COLO668 (cell line): ENCODE measurements at regions not wholly inside any gene's neighbourhood (a gene's known extent, or its start where the extent isn't known, plus 50 kb on each side); places are given as distances from the start of the nearest gene placed in this dataset.
"Not testable (repeated sequence)": the region's sequence is repeated elsewhere in the genome, so short reads cannot be mapped to it uniquely, and the experiment has no call there.

Source experiments
- DNase-seq: peaks from one replicate; lab custom pipeline; 2025; ENCODE audit not compliant: unreplicated experiment; lab: John Stamatoyannopoulos, UW

- no peak for DNase-seq
Measured at GRCh38 chr16:60200161-60200560, 1466.0 kb upstream of the GOT2 start.

DNA sequence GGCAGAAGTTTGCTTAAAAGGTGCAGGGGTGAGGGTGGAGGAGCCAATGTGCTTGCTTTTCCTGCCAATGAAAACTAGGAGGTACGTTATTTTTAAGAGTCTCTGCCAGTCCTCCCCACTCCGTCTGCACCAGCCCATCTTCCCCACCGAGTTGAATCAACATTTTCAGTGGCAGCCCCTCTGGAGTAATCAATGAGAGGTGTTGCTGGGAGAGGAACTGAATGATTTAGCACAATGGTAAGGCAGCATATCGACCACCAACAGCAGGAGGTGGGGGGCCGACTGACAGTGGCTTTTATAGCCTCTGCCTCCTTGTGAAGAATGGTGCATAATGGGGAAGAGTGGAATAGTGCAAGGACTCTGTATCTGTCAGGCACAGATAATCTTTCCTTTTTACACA lies 1465.0 kb upstream of the GOT2 start:
- DNase-seq: no peak

- DNase-seq: no peak
Measured at GRCh38 chr16:60181536-60181935, 1447.4 kb upstream of the GOT2 start.

- DNase-seq: no peak
Measured at GRCh38 chr16:60180609-60181008, 1446.5 kb upstream of the GOT2 start.

- no peak for DNase-seq
Measured at GRCh38 chr16:60170196-60170595, 1436.1 kb upstream of the GOT2 start.

DNA sequence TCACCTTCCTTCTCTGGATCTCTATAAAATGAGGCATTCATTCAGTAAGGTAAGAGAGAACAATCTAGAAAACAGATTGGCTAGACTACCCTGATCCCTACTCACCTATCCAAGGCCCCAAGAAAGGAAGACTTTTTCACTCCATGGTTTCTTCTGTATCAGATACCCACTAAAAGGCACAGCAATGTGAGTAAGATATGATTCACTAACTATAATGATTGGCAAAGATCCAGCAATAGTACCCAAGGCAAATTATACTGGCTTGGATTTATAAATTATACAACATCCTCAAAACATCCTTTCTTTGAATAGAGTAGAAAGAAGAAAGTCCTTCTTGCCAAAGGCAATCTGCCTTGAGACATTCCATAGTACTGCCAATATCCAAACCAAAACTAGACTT lies 1432.0 kb upstream of the GOT2 start:
- DNase-seq: no peak

DNA sequence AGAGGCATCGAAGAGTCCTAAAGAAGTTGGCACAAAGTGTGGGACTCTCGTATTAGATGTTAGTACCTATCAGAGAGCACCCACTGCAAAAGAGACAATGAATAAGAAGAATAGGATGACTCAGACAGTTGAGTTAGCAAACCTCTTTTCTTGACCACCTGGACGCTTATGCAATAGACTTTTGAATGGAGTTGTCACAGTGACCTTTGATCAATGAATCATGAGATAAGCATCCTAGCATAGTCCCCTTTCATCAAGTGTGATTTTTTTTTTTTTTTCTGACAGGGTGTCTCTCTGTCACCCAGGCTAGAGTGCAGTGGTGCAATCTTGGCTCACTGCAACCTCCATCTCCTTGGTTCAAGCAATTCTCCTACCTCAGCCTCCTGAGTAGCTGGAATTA lies 1417.9 kb upstream of the GOT2 start:
- DNase-seq: no peak

GRCh38 chr16:60150907-60151306 lies 1416.8 kb upstream of the GOT2 start:
- no peak for DNase-seq

DNA sequence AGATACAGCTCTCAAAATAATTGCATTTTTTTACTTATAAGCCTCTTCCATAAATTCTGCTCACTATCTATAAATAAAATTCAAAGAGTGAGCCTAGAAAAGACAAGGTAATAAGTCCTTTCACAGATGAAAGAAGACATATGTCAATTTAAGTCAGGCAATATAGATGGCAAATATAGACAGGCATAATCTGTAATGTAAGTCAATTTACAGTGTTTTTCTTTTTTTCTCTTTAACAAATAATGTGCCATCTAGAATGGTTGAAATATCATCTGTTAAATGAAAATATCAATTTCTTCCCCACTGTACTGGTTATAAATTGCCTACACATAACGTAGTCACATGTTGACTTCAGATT lies 1409.2 kb upstream of the GOT2 start:
- DNase-seq: no peak

- no peak for DNase-seq
Measured at GRCh38 chr16:60142619-60143347, 1408.7 kb upstream of the GOT2 start.

DNA sequence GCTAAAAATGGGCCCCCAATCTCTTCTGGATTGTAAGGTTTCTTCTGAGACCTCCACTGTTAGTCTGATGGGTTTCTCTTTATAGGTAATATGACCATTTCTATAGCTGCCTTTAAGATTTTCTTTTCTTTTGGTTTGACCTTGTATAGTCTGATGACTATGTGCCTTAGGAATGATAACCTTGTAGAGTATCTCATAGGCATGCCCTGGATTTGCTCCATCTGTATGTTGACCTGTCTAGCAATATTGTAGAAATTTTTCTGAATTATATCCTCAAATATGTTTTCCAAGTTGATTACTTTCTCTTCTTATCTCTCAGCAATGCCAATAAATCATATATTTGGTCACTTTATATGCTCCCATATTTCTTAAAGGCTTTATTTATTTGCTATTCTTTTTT lies 1403.8 kb upstream of the GOT2 start:
- DNase-seq: no peak

GRCh38 chr16:60127196-60127595 lies 1393.1 kb upstream of the GOT2 start:
- no peak for DNase-seq

- DNase-seq: not testable (repeated sequence)
Measured at GRCh38 chr16:60126115-60126514, 1392.0 kb upstream of the GOT2 start.

GRCh38 chr16:60123392-60124023 lies 1389.4 kb upstream of the GOT2 start:
- DNase-seq: no peak

GRCh38 chr16:60120586-60120985 lies 1386.5 kb upstream of the GOT2 start:
- DNase-seq: no peak

DNA sequence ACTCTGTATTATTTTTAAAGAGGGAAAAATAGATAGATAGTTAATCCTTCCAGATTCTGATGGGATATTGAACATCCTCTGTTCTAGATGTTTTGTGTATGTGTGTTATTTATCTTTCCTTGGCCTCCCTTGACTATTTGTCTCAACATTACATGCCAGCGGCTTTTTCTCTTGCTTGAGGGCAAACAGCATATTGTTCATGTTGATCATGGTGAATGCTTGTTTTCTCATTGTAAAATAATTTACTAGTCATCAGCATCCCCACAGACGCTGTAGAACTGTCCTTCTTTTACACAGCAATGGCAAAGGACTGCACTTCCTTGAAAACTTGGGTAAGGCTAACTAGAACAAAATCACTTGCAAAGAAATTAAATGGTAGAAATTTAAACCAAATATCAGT lies 1376.4 kb upstream of the GOT2 start:
- no peak for DNase-seq

GRCh38 chr16:60107871-60108270 lies 1373.8 kb upstream of the GOT2 start:
- DNase-seq: no peak

DNA sequence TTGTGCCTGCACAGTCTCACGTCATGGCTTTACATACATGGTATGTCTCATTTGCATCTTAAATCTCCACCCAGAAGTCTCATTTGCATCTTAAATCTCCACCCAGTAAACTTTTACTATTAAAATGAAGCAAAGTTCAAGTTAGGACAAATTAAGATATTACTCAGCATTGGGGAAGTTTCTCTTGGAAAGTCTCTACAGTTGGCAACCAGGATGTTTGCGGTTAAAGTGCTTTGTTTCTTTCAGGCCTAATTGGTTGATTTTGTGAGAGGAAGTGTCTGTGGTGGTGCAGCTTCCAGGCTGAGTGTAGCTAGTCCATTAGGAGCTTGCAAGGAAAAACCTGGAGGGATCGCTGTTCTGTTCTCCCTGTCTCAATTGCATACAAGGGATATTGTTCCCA lies 1373.3 kb upstream of the GOT2 start:
- DNase-seq: no peak

DNA sequence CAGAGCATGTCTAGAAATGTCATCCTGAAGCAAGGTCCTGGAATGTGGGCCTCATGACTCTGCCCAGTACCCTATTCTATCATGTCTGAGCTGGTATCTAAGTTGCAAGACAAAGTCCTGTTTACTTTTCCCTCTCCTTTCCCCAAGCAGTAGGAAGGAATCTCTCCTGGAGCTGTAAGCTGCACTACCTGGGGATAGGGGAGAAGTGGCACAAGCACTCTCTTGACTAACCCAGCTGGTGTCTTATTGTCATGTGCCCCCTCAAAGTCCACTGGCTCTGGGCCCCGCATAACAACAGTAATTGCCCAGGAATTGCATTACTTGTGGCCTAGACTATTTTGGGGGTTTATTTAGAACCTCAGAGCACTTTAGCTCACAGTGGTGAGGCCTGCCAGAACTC lies 1366.3 kb upstream of the GOT2 start:
- DNase-seq: no peak

GRCh38 chr16:60091529-60091928 lies 1357.4 kb upstream of the GOT2 start:
- DNase-seq: no peak

GRCh38 chr16:60091071-60091470 lies 1357.0 kb upstream of the GOT2 start:
- no peak for DNase-seq

- no peak for DNase-seq
Measured at GRCh38 chr16:60087530-60087929, 1353.4 kb upstream of the GOT2 start.

- not testable (repeated sequence) for DNase-seq
Measured at GRCh38 chr16:60078819-60079218, 1344.7 kb upstream of the GOT2 start.
